GM12874 (cell line): ENCODE measurements at regions not wholly inside any gene's neighbourhood (a gene's known extent, or its start where the extent isn't known, plus 50 kb on each side); places are given as distances from the start of the nearest gene placed in this dataset.

Experiments
- TF ChIP-seq, protein P1 (sequence below): IDR thresholded peaks from 2 replicates; pipeline ENCODE4 v1.5.1; 2011; ENCODE audit warnings: low read depth, mild to moderate bottlenecking, control low read depth, low read length, moderate library complexity; ENCODE audit not compliant: insufficient read depth

DNA sequence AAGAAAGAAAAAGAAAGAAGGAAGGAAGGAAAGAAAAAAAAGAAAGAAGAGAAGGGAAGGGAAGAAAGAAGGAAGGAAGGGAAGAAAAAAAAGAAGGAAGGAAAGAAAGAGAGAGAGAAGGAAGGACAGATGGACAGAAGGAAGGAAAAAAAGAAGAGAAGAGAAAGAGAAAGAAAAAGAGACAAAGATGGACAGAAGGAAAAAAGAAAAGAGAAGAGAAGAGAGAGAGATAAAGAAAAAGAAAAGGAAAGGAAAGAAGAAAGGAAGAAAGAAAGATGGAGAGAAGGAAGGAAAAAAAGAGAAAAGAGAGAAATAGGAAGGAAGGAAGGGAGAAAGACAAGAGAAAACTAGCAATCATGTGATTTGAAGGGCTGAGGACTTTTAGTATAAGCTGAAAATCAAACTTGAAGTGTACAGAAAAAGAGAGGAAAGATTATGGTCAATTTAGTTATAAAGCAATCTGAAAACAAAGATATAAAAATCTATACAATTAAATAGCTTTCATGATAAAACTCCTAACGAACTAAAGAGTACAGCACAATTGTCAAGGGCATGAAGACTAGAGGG lies 115.3 kb downstream of the LTN1 start:
- TF ChIP-seq, protein P1, sequence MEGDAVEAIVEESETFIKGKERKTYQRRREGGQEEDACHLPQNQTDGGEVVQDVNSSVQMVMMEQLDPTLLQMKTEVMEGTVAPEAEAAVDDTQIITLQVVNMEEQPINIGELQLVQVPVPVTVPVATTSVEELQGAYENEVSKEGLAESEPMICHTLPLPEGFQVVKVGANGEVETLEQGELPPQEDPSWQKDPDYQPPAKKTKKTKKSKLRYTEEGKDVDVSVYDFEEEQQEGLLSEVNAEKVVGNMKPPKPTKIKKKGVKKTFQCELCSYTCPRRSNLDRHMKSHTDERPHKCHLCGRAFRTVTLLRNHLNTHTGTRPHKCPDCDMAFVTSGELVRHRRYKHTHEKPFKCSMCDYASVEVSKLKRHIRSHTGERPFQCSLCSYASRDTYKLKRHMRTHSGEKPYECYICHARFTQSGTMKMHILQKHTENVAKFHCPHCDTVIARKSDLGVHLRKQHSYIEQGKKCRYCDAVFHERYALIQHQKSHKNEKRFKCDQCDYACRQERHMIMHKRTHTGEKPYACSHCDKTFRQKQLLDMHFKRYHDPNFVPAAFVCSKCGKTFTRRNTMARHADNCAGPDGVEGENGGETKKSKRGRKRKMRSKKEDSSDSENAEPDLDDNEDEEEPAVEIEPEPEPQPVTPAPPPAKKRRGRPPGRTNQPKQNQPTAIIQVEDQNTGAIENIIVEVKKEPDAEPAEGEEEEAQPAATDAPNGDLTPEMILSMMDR: no peak

DNA sequence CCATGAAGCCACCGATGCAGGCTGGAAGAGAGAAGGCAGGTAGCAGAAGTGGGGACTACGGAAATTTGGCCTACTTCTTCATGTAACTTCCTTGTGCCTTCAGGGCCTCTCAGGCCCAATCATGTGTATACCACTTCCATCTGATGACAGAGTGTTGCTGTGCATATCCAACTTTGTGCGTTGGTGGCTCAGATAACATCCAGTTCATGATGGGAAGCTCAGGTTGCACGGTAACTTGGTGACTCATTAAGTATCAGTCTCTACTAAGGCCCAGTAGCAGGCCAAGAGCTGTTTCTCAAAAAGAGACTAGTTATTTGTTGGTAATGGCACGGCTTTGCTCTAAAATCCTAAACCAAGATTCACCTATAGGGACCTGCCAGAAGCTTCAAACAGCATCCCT lies 117.6 kb downstream of the LTN1 start:
- TF ChIP-seq, protein P1: no peak

DNA sequence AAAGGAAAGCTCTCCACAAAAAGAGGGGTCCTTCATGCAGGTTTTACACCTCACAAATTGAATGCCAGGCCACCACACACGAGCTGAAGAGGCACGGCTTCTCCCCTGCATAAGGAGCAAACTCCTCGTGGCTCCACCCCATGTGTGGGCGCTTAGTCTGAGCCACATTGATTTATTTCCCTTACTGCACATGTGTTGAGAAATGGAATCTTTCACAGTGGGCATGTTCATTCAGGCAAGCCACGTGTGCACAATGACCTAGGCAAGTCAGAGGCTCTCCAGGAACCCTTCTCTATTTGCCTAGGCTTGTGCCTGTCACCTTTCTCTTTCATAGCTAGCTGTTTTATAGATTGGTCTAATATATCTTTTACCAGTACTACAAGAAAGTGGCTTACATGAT lies 120.5 kb downstream of the LTN1 start:
- TF ChIP-seq, protein P1: no peak

DNA sequence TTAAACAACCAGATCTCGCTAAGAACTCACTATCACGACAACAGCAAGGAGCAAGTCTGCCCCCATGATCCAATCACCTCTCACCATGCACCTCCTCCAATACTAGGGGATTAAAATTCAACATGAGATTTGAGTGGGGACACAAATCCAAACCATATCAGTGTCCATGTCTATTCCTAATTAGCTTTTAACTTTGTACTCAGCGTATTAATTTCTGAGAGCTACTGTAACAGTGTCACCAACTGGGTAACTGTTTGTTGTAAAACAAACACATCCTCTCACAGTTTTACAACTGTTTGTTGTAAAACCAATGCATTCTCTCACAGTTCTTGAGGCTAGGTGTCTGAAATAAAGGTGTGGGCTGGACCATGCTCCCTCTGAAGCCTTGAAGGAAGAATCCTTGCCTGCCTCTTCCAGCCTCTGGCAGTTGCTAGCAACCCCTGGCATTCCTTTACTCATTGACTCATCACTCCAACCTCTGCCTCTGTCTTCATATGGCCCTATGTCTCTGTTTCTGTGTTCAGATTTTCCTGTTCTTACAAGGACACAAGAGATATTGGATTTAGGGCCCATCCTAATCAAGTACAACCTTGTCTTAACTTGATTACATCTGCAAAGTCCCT lies 121.2 kb downstream of the LTN1 start:
- TF ChIP-seq, protein P1: no peak

DNA sequence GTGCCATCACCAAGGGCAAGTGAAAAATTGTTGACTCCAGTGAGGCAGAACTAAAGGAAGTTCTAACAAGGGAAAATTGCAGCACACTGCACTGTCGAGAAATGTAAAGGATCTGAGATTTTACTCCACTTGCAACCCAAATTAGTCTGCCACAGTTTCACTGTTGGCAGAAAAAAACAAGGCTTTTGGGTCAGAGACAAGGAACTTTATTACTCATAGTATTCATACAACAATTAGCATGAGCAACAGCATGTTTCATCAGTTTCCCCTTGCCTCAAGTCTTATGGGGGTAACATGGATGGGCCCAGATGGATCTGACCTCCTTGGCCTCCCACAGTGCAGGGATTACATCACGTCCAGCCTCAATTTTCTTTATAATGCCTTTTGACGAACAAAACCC lies 125.3 kb downstream of the LTN1 start:
- TF ChIP-seq, protein P1: no peak

DNA sequence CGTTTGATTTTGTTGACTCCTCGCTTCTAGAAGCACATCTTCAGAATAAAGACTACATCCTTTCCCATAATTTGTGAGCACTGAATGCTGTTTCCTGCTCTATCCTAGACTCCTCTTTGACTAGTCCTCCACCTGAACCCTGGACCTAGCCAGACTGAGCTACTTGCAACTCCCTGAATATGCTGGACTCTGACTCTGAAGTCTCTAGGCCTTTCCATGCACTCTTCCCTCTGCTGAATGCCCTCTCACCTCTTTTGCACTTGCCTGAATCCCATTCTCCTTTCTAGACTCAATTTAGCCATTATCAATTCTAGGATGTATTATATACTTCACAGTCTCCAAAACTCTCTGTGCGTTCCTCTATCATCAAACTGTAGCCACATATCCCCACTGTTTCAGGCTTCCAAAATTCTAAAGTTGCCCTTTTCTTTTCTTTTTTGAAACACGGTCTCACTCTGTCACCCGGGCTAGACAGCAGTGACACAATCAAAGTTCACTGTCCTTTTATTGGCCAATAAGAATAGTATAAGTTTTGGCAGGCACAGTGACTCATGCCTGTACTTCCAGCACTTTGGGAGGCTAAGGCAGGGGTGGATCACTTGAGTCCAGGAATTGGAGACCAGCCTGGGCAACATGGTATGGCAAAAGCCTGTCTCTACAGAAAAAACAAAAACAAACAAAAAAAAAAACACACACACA lies 127.0 kb downstream of the LTN1 start:
- TF ChIP-seq, protein P1: no peak

DNA sequence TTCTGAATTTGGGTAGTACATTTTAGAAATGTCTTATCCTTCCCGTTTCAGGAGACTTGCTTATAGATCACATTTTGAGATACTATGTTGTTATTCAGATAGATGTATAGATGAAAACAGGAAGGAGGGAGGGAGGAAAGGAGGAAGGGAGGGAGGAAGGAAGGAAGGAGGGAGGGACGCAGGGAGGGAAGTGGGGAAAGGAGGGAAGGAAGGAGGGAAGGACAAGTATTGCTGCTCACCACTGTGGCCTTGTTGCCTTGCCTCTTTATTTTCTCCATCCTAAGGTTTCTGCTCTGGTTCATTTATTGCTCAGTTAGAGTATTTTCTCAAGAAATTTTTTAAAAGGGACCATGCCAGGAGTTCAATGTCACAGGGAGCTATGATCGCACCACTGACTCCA lies 134.3 kb downstream of the LTN1 start:
- TF ChIP-seq, protein P1: no peak
